GM19372 (cell line): ENCODE measurements at regions not wholly inside any gene's neighbourhood (a gene's known extent, or its start where the extent isn't known, plus 50 kb on each side); places are given as distances from the start of the nearest gene placed in this dataset.

Experiments used
- ATAC-seq: cut with Tn5 transposase; IDR thresholded peaks from one replicate; pipeline ENCODE4 v1.9.1; 2021; ENCODE audit warnings: mild to moderate bottlenecking, low read depth, moderate library complexity; ENCODE audit not compliant: unreplicated experiment

DNA sequence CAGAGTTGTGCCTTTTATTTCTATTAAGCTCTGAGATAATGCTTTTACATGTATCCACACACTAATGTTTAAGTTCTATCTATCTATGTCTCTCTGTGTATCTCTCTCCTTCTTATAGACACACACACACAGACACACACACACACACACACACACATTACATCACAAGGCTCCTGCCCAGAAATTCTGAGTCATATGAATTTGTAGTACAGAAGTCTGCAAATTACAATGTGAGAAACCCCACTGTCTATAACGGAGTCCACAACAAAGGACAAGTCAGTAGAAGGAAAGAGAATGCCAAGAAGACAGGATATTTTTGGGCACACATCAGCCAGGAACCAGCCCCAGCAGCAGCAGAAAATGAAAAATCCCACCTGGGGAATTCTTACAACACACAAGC lies 142.4 kb downstream of the EN1 start:
- no peak for ATAC-seq

DNA sequence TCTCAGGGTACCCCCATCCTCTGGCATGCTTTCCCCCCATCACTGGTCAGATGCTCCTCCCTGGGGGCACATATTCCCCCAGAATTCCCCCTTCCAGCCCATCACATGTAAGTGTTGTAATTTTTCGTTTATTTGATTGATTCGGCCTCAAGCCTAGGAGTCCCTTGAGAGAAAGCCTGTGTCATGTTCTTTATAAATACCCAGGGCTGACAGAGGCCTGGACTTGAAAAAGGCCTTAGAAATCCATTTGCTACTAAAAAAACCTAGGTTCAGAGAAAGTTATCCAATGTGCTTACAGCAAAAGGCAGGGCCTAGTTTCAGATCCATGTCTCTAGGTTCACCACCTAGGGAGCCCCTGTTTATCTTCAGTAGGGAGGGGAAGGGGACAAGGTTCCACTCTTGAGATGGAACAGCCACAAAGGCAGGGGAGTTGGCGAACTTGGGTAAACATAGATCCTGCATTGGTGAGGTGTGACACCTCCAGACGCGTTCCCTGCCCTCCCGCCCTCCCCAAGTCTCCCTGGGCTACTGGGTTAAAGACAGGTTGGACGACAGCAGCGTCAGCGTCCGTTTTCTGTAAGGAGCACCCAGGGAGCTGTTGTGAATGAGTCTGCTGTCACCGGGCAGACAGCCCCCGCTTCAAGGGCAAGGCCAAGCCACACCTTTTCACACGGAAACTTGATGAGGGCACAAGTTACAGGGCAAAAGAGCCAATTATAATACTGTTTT lies 147.8 kb downstream of the EN1 start:
- ATAC-seq, result no peak

GRCh38 chr2:118698564-118698963 lies 148.9 kb downstream of the EN1 start:
- ATAC-seq, result no peak

DNA sequence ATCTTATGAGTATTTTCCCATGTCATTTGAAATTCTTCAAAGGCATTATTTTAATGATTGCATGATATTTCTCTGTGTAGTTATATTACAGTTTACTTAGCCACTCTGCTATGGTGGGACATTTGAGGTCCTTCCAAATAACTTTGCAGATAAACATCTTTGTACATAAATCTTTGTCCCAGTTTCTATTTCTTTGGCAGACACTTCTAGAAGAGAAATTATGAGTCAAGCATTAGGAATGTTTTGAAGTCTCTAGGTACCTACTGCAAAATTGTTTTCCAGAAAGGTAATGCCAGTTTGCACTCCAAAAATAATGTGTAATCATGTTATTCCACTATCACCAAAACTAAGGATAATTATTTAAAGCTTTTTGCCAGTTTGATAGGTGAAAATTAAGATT lies 149.7 kb downstream of the EN1 start:
- no peak for ATAC-seq

DNA sequence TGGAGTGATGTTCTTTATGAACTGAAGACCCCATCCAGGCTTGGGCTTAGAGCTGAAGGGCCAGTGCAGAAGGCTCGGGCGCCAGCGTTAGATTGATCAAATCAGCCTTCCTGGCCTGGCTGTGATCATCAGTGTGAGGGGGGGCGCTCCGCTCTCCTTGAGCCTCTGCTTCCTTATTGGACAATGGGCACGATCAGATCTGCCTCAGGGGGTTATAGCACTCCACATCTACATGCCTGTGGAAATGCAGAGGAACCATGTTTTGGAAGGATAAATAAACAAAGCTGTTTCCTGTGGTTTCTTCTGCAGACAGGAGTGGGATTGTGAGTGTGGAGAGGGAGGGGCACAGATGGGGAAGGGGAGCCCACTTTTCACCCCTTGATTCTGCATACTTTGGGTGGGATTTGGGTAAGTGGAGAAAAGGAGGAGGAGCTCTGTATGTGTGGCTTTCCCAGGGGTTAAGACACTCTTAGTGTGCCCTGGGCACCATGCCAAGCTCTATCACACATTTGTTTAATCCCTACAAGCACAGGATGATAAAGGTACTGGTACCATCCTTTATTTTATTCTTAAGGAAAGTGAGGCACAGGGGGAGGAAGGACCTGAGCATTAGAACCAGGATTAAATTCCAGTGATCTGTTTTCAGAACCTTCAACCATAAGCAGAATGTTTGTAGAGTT lies 150.5 kb downstream of the EN1 start:
- ATAC-seq, result no peak

DNA sequence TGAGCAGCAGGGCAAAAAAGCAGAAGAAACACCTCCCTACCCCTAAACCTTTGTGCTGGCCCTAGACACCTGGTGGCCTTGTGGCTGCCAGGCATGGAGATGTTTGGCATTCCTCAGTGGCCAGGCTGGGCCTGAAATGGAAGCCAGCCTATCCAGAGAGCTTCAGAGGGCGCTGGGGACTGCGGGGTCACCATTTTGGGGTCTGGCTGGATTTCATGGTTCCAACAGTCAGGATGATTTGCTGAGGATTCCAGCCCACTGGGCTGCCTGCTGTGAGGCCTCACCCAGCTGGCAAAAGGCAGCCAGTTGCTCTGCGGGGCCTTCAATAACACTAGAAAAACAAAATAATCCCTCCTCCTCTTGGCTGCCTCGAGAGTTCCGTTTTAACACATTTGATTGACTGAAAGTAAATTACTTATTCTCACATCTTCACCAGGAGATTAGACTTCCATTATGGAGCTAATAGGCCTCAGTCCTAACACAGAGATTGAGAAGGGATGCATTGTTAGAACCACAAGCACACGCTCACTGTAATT lies 154.1 kb downstream of the EN1 start:
- no peak for ATAC-seq

DNA sequence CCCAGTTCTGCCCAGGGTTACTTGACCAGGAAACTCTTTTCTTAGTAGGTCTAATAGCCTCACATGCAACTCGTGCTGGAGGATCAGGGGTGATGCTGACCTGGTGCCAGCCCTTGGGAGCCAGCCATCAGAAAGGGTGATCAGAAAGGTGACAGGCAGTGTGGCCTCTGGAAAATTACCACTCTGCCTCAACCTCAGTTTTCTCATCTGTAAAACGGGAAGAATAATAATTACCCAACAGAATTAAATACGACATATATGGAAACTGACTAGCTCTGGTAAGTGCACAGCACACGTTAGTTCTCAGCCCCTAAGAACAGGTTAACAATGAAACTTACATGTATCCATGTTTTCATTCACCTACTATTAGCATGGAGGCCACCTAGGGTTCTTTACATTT lies 157.6 kb downstream of the EN1 start:
- ATAC-seq, result no peak

DNA sequence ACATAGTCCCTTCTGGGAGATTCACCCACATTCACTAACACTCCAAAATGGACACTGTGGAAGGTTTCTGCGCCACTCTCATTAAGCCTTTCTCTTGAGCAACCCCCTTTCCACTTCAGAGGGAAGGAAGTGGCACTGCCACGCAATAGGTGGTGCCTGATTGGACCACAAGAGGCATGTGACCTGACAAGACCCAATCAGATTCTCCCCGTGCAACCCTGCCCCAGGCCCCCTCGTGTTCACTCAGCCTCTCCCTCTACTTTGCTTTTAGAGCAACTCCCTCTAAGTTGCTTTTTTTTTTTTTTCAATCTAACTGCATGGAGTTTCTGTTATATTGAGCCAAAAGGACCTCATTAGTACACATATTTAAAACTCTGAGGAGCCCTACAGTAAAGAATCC lies 158.0 kb downstream of the EN1 start:
- no peak for ATAC-seq

DNA sequence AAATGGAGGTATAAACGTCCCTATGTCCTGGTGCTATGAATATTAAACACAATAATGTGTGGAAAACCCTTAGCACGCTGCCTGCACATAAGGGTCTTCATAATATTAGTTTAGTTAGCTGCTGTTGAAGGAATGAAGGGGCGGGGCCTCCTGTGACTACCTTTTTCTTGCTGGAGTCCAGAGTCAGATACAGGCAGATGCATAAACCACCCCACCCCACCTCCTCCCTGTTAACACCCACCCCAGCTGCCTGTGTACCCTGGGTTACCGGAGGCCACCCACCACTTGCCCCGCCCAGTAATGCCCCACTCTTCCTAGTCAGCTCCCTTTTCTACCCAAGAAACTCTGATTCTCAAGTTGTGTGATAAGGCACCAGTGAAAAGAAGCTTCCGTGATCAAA lies 158.4 kb downstream of the EN1 start:
- no peak for ATAC-seq

DNA sequence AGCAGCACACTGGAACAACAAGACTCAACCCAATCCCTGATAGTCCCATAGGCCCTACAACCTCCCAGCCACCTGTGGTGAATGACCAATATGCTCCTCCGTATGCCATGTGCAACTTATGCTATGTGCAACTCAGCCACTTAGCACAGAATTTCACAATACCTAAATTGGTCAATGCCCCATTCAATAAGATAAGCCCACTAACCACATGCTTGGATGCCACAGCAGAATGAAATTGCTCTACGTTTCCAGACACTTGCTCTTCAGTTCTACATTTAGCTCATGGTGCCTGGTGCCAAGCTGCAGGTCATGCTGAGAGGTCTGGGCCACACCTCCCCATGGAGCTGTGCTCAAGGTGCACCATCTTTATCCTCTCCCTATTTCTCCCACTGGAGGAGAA lies 159.8 kb downstream of the EN1 start:
- ATAC-seq, result no peak

- no peak for ATAC-seq
Observed at GRCh38 chr2:118687192-118687591, 160.3 kb downstream of the EN1 start.

DNA sequence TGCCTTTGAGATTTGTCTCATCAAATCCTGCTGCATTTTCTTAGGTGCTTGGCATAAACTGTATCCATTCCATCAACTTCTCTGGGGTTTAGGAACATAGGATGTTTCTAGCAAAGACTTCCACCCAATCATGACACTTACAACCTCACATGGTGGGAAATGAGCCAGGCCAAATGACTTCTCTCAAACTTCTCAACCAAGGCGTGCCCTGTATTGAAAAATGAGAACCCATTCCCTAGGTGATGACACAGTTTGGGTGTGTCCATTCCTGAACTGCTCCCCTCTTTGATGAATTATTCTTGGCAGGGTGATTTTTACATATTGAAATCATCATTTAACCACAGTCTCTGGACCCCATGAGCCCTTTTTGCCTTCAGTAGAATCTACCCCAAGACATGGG lies 161.1 kb downstream of the EN1 start:
- no peak for ATAC-seq

DNA sequence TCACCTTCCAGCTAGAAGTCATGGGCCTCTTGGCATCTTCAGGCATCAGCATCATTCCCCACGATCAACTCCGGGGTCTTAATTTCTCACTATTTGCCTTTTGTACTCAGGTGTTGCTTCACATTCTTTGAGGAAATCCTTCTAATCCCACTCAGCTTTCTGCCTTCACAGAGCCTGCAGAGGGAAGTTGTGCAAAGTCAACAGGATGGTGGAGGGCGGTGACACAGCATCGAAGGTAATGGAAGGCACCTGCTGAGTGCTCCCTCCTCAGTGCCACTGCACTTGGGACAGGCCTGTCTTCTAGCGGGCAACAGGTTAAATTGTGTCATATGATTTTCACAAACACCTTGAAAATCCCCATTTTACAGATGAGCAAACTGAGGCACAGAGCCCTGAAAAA lies 164.0 kb downstream of the EN1 start:
- ATAC-seq, result no peak

- no peak for ATAC-seq
Observed at GRCh38 chr2:118678985-118679384, 168.5 kb downstream of the EN1 start.

- no peak for ATAC-seq
Observed at GRCh38 chr2:118677546-118677945, 169.9 kb downstream of the EN1 start.

- ATAC-seq, result no peak
Observed at GRCh38 chr2:118675531-118675930, 171.9 kb downstream of the EN1 start.

- no peak for ATAC-seq
Observed at GRCh38 chr2:118672571-118673158, 174.8 kb downstream of the EN1 start.

- no peak for ATAC-seq
Observed at GRCh38 chr2:118671701-118672454, 175.6 kb downstream of the EN1 start.

- ATAC-seq, result no peak
Observed at GRCh38 chr2:118670838-118671237, 176.6 kb downstream of the EN1 start.

DNA sequence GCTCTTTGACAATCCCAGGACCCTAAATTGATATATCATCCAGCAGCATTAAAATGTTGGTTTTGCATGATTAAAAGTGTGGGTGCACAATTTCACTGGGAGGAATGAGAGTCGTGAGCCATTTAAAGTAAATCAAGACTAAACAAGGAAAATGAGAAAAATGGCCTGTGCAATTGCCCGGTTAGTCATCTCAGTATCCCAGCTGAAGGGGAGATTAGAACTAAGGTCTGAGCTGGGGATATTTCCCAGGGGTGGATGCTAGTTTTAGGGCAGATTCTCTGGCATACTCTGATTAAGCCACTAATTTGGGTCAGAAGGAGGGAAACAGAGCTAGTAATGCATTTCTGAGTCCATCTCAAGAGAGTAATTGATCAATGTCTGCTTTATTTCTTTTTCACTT lies 177.2 kb downstream of the EN1 start:
- no peak for ATAC-seq

DNA sequence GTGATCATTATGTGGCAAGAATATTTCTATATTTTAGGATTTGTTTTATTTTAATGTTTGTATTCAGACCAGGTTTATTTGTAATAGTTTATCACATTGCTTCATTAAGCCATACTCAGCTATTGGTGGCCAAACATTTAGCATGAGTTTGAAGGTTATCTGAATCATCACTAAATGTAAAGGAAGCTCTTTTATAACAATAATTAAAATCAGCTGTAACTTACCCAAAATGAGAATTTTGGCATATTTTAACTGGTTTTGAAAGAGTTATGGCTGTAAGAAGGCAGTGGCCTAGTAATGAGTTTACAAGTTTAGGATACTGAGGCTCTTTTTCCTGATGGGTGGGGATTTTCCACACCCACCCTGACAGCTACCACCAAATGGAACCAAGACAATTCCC lies 177.8 kb downstream of the EN1 start:
- ATAC-seq, result no peak
